HCT116 (cell line): ENCODE measurements at regions not wholly inside any gene's neighbourhood (a gene's known extent, or its start where the extent isn't known, plus 50 kb on each side); places are given as distances from the start of the nearest gene placed in this dataset.

Experiments used
- ATAC-seq: fragments of 200-7000 bp; cut with Tn5 transposase; 2 replicates; pipeline ENCODE4 v1.9.1; 2020; ENCODE audit warnings: mild to moderate bottlenecking, moderate library complexity
- BruUV-seq: library from RNA; stranded (reverse); fragments of 400-500 nt; replicated peaks from 2 replicates; lab custom pipeline; 2021; lab: Mats Ljungman, UMichigan
- CTCF ChIA-PET: fragments of 300-600 bp; sonication (Branson Sonifier 250); formaldehyde crosslinking; loops from one replicate; lab custom pipeline; 2021; ENCODE audit warnings: antibody characterized with exemption; lab: Charles Lee
- POLR2A ChIA-PET: fragments of 300-600, 350-600 bp; sonication (Branson Sonifier 250); formaldehyde crosslinking; loops from one replicate; lab custom pipeline; 2021; ENCODE audit warnings: antibody characterized with exemption; lab: Charles Lee
- RAD21 ChIA-PET, 2 experiments: fragments of 300-600 bp; sonication (Branson Sonifier 250); formaldehyde crosslinking; loops; one replicate each; lab custom pipeline; 2023; ENCODE audit warnings: low total read pairs in 2 of 2; ENCODE audit not compliant: uncharacterized antibody in 2 of 2, unreplicated experiment in 2 of 2, low non-redundant PET in 1 of 2; lab: Charles Lee
- DNase-seq: peaks from one replicate; pipeline ENCODE4 v3.0.0-alpha.2; 2010; ENCODE audit warnings: low read depth, low spot score
- H2AFZ ChIP-seq: fragments of 200-600 bp; shearing (Covaris generic), sonication (generic); 2 replicates; pipeline ENCODE4 v1.6.1; 2017; ENCODE audit warnings: low read depth, mixed run types, mixed read lengths, antibody characterized with exemption, low read length; ENCODE audit not compliant: poor library complexity, severe bottlenecking
- H3K27ac ChIP-seq: 2 replicates; pipeline ENCODE4 v1.5.1; 2012; ENCODE audit warnings: low read depth, low read length
- H3K27me3 ChIP-seq: fragments of 200-600 bp; sonication (generic); 2 replicates; pipeline ENCODE4 v1.6.1; 2016; ENCODE audit warnings: mixed run types, low read length, mixed read lengths; ENCODE audit not compliant: insufficient read depth
- H3K36me3 ChIP-seq, 2 experiments: fragments of 200-500 bp in 1 of 2; fragments of 200-600 bp in 1 of 2; sonication (Bioruptor generic) in 1 of 2; sonication (generic) in 1 of 2; 2 replicates each; pipeline versions ENCODE4 v1.5.1 to v1.6.1; 2014 to 2016; ENCODE audit warnings: low read length in 2 of 2, inconsistent platforms in 1 of 2, mixed read lengths in 1 of 2, mixed run types in 1 of 2; ENCODE audit not compliant: insufficient read depth in 2 of 2, control insufficient read depth in 1 of 2
- H3K4me1 ChIP-seq, 2 experiments: fragments of 200-600 bp in 1 of 2; sonication (generic) in 1 of 2; 2 replicates each; pipeline versions ENCODE4 v1.5.1 to v1.6.1; 2012 to 2017; ENCODE audit warnings: low read length in 2 of 2, inconsistent platforms in 1 of 2, mild to moderate bottlenecking in 1 of 2, mixed read lengths in 1 of 2, mixed run types in 1 of 2, moderate library complexity in 1 of 2; ENCODE audit not compliant: insufficient read depth in 2 of 2, control insufficient read depth in 1 of 2
- H3K4me2 ChIP-seq: fragments of 200-600 bp; sonication (generic); 2 replicates; pipeline ENCODE4 v1.6.1; 2017; ENCODE audit warnings: mixed run types, low read length, mixed read lengths
- H3K4me3 ChIP-seq, 2 experiments: fragments of 200-600 bp in 1 of 2; sonication (generic) in 1 of 2; replicated peaks in 1 of 2; 2 replicates each; pipeline ENCODE4 v1.5.1; 2011 to 2016; ENCODE audit warnings: low read length in 2 of 2, control low read depth in 1 of 2, low read depth in 1 of 2, mild to moderate bottlenecking in 1 of 2, mixed read lengths in 1 of 2, mixed run types in 1 of 2
- H3K79me2 ChIP-seq: fragments of 200-600 bp; sonication (generic); 2 replicates; pipeline ENCODE4 v1.6.1; 2017; ENCODE audit warnings: mild to moderate bottlenecking, mixed run types, low read length, moderate library complexity, mixed read lengths; ENCODE audit not compliant: insufficient read depth
- H3K9ac ChIP-seq: fragments of 200-600 bp; sonication (generic); 2 replicates; pipeline ENCODE4 v1.6.1; 2016; ENCODE audit warnings: low read length, mixed read lengths
- H3K9me2 ChIP-seq: fragments of 200-600 bp; sonication (generic), shearing (Covaris generic); 2 replicates; pipeline ENCODE4 v1.6.1; 2017; ENCODE audit warnings: mixed run types, mild to moderate bottlenecking, moderate library complexity; ENCODE audit not compliant: insufficient read depth
- H3K9me3 ChIP-seq, 2 experiments: fragments of 200-500 bp in 1 of 2; fragments of 200-600 bp in 1 of 2; sonication (Bioruptor generic) in 1 of 2; sonication (generic) in 1 of 2; 2 replicates each; pipeline ENCODE4 v1.6.1; 2014 to 2017; ENCODE audit warnings: low read length in 2 of 2, mixed read lengths in 2 of 2, inconsistent platforms in 1 of 2, low read depth in 1 of 2, mild to moderate bottlenecking in 1 of 2, mixed run types in 1 of 2, moderate library complexity in 1 of 2; ENCODE audit not compliant: control insufficient read depth in 1 of 2, insufficient read depth in 1 of 2
- H4K20me1 ChIP-seq: fragments of 200-600 bp; sonication (generic), shearing (Covaris generic); 2 replicates; pipeline ENCODE4 v1.6.1; 2017; ENCODE audit warnings: mixed run types, mild to moderate bottlenecking, moderate library complexity; ENCODE audit not compliant: insufficient read depth
- ELF1 ChIP-seq: IDR thresholded peaks from 2 replicates; pipeline ENCODE4 v1.6.1; 2012; ENCODE audit warnings: low read depth, borderline replicate concordance
- EZH2 ChIP-seq: fragments of 200-600 bp; sonication (generic); IDR thresholded peaks from 2 replicates; pipeline ENCODE4 v1.6.1; 2017; ENCODE audit warnings: antibody characterized with exemption, mixed run types
- EZH2phosphoT487 ChIP-seq: fragments of 200-600 bp; IDR thresholded peaks from 2 replicates; pipeline ENCODE4 v1.6.1; 2018; ENCODE audit warnings: antibody characterized with exemption, borderline replicate concordance
- JUND ChIP-seq: IDR thresholded peaks from 2 replicates; pipeline ENCODE4 v1.6.1; 2012
- MAX ChIP-seq: IDR thresholded peaks from 2 replicates; pipeline ENCODE4 v1.6.1; 2012
- POLR2A ChIP-seq: IDR thresholded peaks from 2 replicates; pipeline ENCODE4 v1.7.0; 2011; ENCODE audit warnings: borderline replicate concordance; ENCODE audit not compliant: insufficient read depth, insufficient read length; ENCODE audit errors: extremely low read depth
- RAD21 ChIP-seq: IDR thresholded peaks from 2 replicates; pipeline ENCODE4 v1.6.1; 2012; ENCODE audit warnings: low read depth, mild to moderate bottlenecking
- REST ChIP-seq: IDR thresholded peaks from 2 replicates; pipeline ENCODE4 v1.6.1; 2012; ENCODE audit warnings: low read depth
- SIN3A ChIP-seq: IDR thresholded peaks from 2 replicates; pipeline ENCODE4 v1.6.1; 2012; ENCODE audit warnings: low read depth
- SP1 ChIP-seq: IDR thresholded peaks from 2 replicates; pipeline ENCODE4 v1.6.1; 2012; ENCODE audit warnings: low read depth
- SRF ChIP-seq: IDR thresholded peaks from 2 replicates; pipeline ENCODE4 v1.6.1; 2012; ENCODE audit warnings: low read depth
- ZBTB33 ChIP-seq: IDR thresholded peaks from 2 replicates; pipeline ENCODE4 v1.6.1; 2011; ENCODE audit warnings: mild to moderate bottlenecking, low read length, moderate library complexity; ENCODE audit not compliant: insufficient replicate concordance; ENCODE audit errors: extremely low read depth
- ZFX ChIP-seq: fragments of 450-650 bp; IDR thresholded peaks from 2 replicates; pipeline ENCODE4 v1.6.1; 2017
- ZNF274 ChIP-seq: fragments of 200-500 bp; sonication (Bioruptor generic); IDR thresholded peaks from 2 replicates; pipeline ENCODE4 v1.6.1; 2014; ENCODE audit warnings: mild to moderate bottlenecking, low read depth, low read length, inconsistent platforms
- intact Hi-C: fragments of 100-400 bp; cut with micrococcal nuclease; formaldehyde crosslinking; loops from 2 replicates; pipeline ENCODE4 v1.10.0; 2022

GRCh38 chr7:118689403-118689802 lies 464.9 kb downstream of the ANKRD7 start:
- Histone ChIP-seq H2AFZ (no peak overlapping the region), H3K27me3 (no peaks in the 10 kb centered on the region), H3K27ac (no peak overlapping the region), H4K20me1 (no peaks in the 10 kb centered on the region), H3K4me2 (no peak overlapping the region), H3K79me2 (no peaks in the 10 kb centered on the region), H3K36me3 (no peaks in the 10 kb centered on the region), H3K4me1 (no peaks in the 10 kb centered on the region), H3K9ac (no peak overlapping the region), H3K9me2 (no peaks in the 10 kb centered on the region), H3K9me3 (no peaks in the 10 kb centered on the region), H3K4me3 (no peak overlapping the region)
- DNase-seq (no peak), ATAC-seq (no peak)
- intact Hi-C loops, result no loop called here
- no TSS peak for BruUV-seq
- ChIA-PET CTCF (no interaction called here), RAD21 (no interaction called here), POLR2A (no interaction called here)
- no peak for TF ChIP-seq ZBTB33
- no peak for TF ChIP-seq SRF
- TF ChIP-seq POLR2A, result no peak
- no peak for TF ChIP-seq EZH2phosphoT487
- no peak for TF ChIP-seq REST
- no peak for TF ChIP-seq ELF1
- TF ChIP-seq EZH2, result no peak
- TF ChIP-seq SP1, result no peak
- no peak for TF ChIP-seq RAD21
- no peak for TF ChIP-seq MAX
- no peak for TF ChIP-seq JUND
- TF ChIP-seq SIN3A, result no peak
- no peak for TF ChIP-seq ZNF274
- TF ChIP-seq ZFX, result no peak
